Stomach (tissue), 8 donors: ENCODE measurements at regions not wholly inside any gene's neighbourhood (a gene's known extent, or its start where the extent isn't known, plus 50 kb on each side); places are given as distances from the start of the nearest gene placed in this dataset.

Experiments
- DNase-seq, 2 donors: peaks; one replicate each; pipeline versions ENCODE4 v3.0.0 to v3.0.0-alpha.2; 2013 to 2019
- H3K27ac ChIP-seq, 5 donors: fragments of 200-600 bp in 4 of 5; sonication (generic) in 4 of 5; one replicate each; pipeline ENCODE4 v1.5.1; 2013 to 2019; ENCODE audit warnings: mild to moderate bottlenecking in 1 of 5, moderate library complexity in 1 of 5
- H3K27me3 ChIP-seq, 3 donors: fragments of 200-600 bp; sonication (generic); one replicate each; pipeline ENCODE4 v1.5.1; 2017 to 2019; ENCODE audit warnings: mixed run types in 1 of 3
- H3K36me3 ChIP-seq, 4 donors: fragments of 200-600 bp; sonication (generic); 1 replicate in 3 of 4; 2 replicates in 1 of 4; pipeline ENCODE4 v1.5.1; 2016 to 2019
- H3K4me1 ChIP-seq, 4 donors: fragments of 200-600 bp; sonication (generic); one replicate each; pipeline ENCODE4 v1.5.1; 2016 to 2019
- H3K4me3 ChIP-seq, 4 donors: fragments of 200-600 bp; sonication (generic) in 3 of 4; one replicate each; pipeline ENCODE4 v1.5.1; 2016 to 2019; ENCODE audit warnings: mild to moderate bottlenecking in 1 of 4
- H3K9me3 ChIP-seq, 4 donors: fragments of 200-600 bp; sonication (generic); one replicate each; pipeline ENCODE4 v1.5.1; 2016 to 2019
- EP300 ChIP-seq: sonication (generic); formaldehyde crosslinking; IDR thresholded peaks from one replicate; pipeline ENCODE4 v1.6.1; 2017; ENCODE audit warnings: antibody characterized with exemption
- POLR2A ChIP-seq, 4 donors: fragments of 450-650 bp; IDR thresholded peaks; one replicate each; pipeline ENCODE4 v1.6.1; 2016; ENCODE audit warnings: antibody characterized with exemption in 4 of 4, control low read depth in 2 of 4, mild to moderate bottlenecking in 1 of 4, moderate library complexity in 1 of 4
- POLR2AphosphoS5 ChIP-seq, 3 donors: sonication (generic); formaldehyde crosslinking; IDR thresholded peaks; one replicate each; pipeline ENCODE4 v1.6.1; 2016; ENCODE audit warnings: antibody characterized with exemption in 3 of 3
- WGBS, 5 donors: extraction: QIAGEN DNeasy Blood & Tissue Kit in 3 of 5; methylation state at CpG; one replicate each; pipeline versions ENCODE4 v1.1.5 to v1.1.7; 2013 to 2018; 5-methylcytosine and 5-hydroxymethylcytosine counted together
- intact Hi-C: fragments of 100-400 bp; cut with DNase I; formaldehyde crosslinking; loops from one replicate; pipeline ENCODE4 v1.15.1; 2023; ENCODE audit warnings: low total_unique reads
- TF ChIP-seq, protein P1 (sequence below), 7 experiments: fragments of 450-650 bp in 4 of 7; fragments of 200-600 bp in 3 of 7; sonication (generic) in 3 of 7; IDR thresholded peaks; one replicate each; pipeline ENCODE4 v1.5.1; 2016 to 2019; ENCODE audit warnings: antibody characterized with exemption in 7 of 7, control low read depth in 2 of 7, mild to moderate bottlenecking in 1 of 7
- donor health status: healthy with polysubstance abuse.
- donor health status: Bipolar disorder and iron deficiency.
- donor health status: healthy.

DNA sequence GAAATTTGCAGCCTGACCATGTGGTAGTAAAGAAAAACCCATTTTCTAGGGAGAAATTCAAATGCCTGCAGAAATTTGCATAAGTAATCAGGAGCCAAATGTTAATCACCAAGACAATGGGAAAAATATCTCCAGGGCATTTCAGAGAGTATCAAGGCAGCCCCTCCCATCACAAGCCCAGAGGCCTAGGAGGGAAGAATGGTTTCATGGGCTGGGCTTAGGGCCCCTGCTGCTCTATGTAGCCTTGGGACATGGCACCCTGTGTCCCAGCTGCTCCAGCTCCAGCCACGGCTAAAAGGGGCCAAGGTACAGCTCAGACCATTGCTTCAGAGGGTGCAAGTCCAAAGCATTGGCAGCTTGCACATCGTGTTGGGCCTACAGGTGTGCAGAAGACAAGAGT lies 117.2 kb upstream of the RALGAPA2 start:
- TF ChIP-seq, protein P1, sequence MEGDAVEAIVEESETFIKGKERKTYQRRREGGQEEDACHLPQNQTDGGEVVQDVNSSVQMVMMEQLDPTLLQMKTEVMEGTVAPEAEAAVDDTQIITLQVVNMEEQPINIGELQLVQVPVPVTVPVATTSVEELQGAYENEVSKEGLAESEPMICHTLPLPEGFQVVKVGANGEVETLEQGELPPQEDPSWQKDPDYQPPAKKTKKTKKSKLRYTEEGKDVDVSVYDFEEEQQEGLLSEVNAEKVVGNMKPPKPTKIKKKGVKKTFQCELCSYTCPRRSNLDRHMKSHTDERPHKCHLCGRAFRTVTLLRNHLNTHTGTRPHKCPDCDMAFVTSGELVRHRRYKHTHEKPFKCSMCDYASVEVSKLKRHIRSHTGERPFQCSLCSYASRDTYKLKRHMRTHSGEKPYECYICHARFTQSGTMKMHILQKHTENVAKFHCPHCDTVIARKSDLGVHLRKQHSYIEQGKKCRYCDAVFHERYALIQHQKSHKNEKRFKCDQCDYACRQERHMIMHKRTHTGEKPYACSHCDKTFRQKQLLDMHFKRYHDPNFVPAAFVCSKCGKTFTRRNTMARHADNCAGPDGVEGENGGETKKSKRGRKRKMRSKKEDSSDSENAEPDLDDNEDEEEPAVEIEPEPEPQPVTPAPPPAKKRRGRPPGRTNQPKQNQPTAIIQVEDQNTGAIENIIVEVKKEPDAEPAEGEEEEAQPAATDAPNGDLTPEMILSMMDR (IDR thresholded peaks at IDR 0.05): no peak
- TF ChIP-seq POLR2AphosphoS5 (IDR thresholded peaks at IDR 0.05) (no peak), POLR2A (IDR thresholded peaks at IDR 0.05) (no peak), EP300 (no peak)
- intact Hi-C loops: loop anchor here (10.0 kb wide), 1 partner anchor 165 kb away; no protein-coding TSS in a partner anchor
- 73 to 89% (median 88%) methylated on average over 2 of the region's 2 CpGs for WGBS, 5 donors

DNA sequence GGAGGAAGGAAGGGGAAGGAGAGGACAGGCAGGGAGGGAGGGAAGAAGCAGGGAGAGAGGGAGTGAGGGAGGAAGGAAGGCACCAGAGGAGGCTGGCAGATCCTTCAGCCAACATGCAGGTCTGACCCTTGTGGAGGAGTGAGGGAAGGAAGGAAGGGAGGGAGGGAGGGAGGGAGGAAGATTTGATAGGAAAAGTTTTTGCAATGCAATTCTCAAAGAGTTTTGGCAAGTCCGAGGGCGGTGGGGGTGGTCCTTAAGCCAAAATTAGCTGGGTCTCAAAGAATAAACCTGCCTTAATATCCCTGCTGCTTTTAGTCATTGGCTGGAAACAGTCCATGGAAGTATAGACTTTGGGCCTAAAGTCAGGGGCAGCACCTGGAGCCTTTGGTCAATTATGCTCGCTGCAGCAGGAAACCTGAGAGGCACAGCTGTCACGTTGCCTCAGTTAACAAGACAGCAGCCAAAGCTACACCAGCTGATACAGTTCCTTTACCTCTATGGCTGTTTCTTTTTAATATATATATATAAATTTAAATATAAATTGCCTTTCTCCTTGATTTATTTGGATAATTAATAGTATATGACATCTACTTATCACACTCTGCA lies 115.7 kb upstream of the RALGAPA2 start:
- WGBS, 5 donors: 69 to 82% (median 80%) methylated on average over 3 to 4 of the region's 4 CpGs
- Histone ChIP-seq H3K27ac (no peak overlapping the region), H3K4me3 (no peak overlapping the region), H3K9me3 (peaks cover 0 to 7% (median 0%) of the 10 kb centered on the region in 4 donors), H3K4me1 (peaks cover 0 to 8% (median 3%) of the 10 kb centered on the region in 4 donors), H3K36me3 (no peaks in the 10 kb centered on the region), H3K27me3 (peaks cover 0 to 35% (median 0%) of the 10 kb centered on the region in 3 donors)
- intact Hi-C loops: loop anchor here (10.0 kb wide), 1 partner anchor 163 kb away; no protein-coding TSS in a partner anchor
- no peak for TF ChIP-seq POLR2AphosphoS5 (IDR thresholded peaks at IDR 0.05)
- TF ChIP-seq EP300: no peak
- TF ChIP-seq, protein P1 (IDR thresholded peaks at IDR 0.05): no peak
- TF ChIP-seq POLR2A (IDR thresholded peaks at IDR 0.05): no peak
- DNase-seq: no peak

More for the DNA sequence above, 117.2 kb upstream of the RALGAPA2 start:
- DNase-seq: no peak
- H3K4me3 ChIP-seq: no peak overlapping the region
- H3K9me3 ChIP-seq: peaks cover 0 to 7% (median 0%) of the 10 kb centered on the region in 4 donors
- peaks cover 0 to 43% (median 0%) of the 10 kb centered on the region in 3 donors for H3K27me3 ChIP-seq
- no peak overlapping the region for H3K27ac ChIP-seq
- H3K4me1 ChIP-seq: peaks cover 0 to 6% (median 3%) of the 10 kb centered on the region in 4 donors
- no peaks in the 10 kb centered on the region for H3K36me3 ChIP-seq

DNA sequence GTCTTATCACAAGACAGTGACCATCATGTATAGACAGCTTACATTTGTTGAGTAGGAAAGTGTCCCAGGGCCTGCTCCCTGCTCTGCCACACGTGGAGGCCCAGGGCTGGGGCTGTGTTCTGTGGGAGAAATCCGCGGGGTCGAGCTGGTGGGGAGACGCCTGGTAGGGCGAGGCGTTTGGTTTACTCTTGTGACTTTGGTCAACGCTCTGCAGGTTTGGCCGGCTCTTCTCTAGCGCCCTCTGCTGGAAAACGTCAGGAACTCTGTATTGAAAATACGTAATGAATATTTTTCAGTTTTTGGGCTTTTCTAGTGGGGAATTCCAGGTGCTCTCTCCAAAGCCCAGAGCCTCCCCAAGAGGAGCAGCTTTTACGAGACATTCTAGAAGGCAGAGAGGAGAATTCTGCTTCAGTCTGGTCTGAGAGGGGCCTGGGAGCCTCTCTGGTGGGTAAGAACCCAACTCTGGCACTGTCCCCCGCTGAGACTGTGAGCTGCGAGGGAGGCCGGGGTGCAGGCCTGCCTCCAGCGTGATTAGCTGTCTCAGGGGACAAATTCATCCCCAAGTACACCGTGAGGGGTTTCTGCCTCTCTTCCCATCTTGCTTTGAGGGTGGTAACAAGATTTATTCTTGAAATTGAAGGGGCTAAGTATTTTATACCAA lies 112.6 kb upstream of the RALGAPA2 start:
- peak; percentile 62 to 85 for DNase-seq
- H3K4me3 ChIP-seq: no peak overlapping the region
- peaks cover 0 to 6% (median 0%) of the 10 kb centered on the region in 4 donors for H3K9me3 ChIP-seq
- H3K4me1 ChIP-seq: peaks cover 0 to 8% (median 3%) of the 10 kb centered on the region in 4 donors
- peaks cover 0 to 33% (median 0%) of the 10 kb centered on the region in 3 donors for H3K27me3 ChIP-seq
- no peak overlapping the region for H3K27ac ChIP-seq
- TF ChIP-seq POLR2A (IDR thresholded peaks at IDR 0.05): no peak
- TF ChIP-seq, protein P1 (IDR thresholded peaks at IDR 0.05): peak in 5 of 7 experiments; percentile 45 to 74 (median 66)
- 15 to 36% (median 18%) methylated on average over 8 to 18 of the region's 18 CpGs for WGBS, 5 donors
- intact Hi-C loops: loop anchor here (10.0 kb wide), 1 partner anchor 160 kb away; no protein-coding TSS in a partner anchor
- no peaks in the 10 kb centered on the region for H3K36me3 ChIP-seq

GRCh38 chr20:20823476-20823881 lies 111.0 kb upstream of the RALGAPA2 start:
- Histone ChIP-seq H3K4me3 (no peak overlapping the region), H3K27me3 (peaks cover 0 to 33% (median 0%) of the 10 kb centered on the region in 3 donors), H3K27ac (no peak overlapping the region), H3K4me1 (peaks cover 0 to 8% (median 3%) of the 10 kb centered on the region in 4 donors), H3K9me3 (no peaks in the 10 kb centered on the region), H3K36me3 (no peaks in the 10 kb centered on the region)
- no peak for DNase-seq
- WGBS, 5 donors: 60 to 82% (median 65%) methylated on average over 11 of the region's 11 CpGs
- intact Hi-C loops: loop anchor here (10.0 kb wide), 1 partner anchor 159 kb away; no protein-coding TSS in a partner anchor
- TF ChIP-seq POLR2A (IDR thresholded peaks at IDR 0.05) (no peak), EP300 (no peak), POLR2AphosphoS5 (IDR thresholded peaks at IDR 0.05) (no peak)
- TF ChIP-seq, protein P1 (IDR thresholded peaks at IDR 0.05): no peak
